ENCODE measurements at regions not wholly inside any gene's neighbourhood (a gene's known extent, or its start where the extent isn't known, plus 50 kb on each side); places are given as distances from the start of the nearest gene placed in this dataset.

DNA sequence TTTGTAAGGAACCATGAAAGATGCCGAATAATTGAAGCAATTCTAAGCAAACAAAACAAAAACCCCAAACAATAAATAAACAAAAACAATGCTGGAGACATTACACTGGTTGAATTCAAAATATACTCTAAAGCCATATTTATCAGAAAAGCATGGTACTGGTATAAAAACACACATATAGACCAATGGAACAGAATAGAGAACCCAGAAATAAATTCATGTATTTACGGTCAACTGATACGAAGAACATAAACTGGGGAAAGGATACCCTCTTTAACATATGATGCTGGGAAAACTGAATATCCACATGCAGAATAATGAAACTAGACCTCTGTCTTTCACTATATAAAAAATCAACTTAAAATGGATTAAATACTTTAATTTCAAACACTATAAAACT is 214.3 kb upstream of the PDZRN3 start:
- H3K36me3 Mint-ChIP-seq (ENCODE audit: insufficient read depth in 1 of 3, low read depth in 3 of 3), result peaks cover 4 to 21% (median 8%) of the 10 kb centered on the region in 3 experiments

More for the DNA sequence above, 214.3 kb upstream of the PDZRN3 start:
- DNase-seq, result no peak
- Histone ChIP-seq H3K27ac (ENCODE audit: insufficient read length, low read depth, low read length) (no peak overlapping the region), H3K9ac (ENCODE audit: extremely low read depth, insufficient read length, low read length) (no peak overlapping the region), H2BK15ac (ENCODE audit: low read depth, low read length) (no peak overlapping the region), H3K14ac (ENCODE audit: insufficient read depth, low read length) (no peak overlapping the region), H3K4ac (ENCODE audit: low read depth, low read length) (no peak overlapping the region), H3K23me2 (ENCODE audit: insufficient read length, low read depth, low read length, poor library complexity, severe bottlenecking) (no peaks in the 10 kb centered on the region), H3K4me1 (ENCODE audit: insufficient read depth, low read length) (no peaks in the 10 kb centered on the region), H3T11ph (ENCODE audit: low read length) (no peak overlapping the region), H3K79me2 (ENCODE audit: insufficient read depth, low read length) (no peaks in the 10 kb centered on the region), H2AK5ac (ENCODE audit: insufficient read length, low read length) (no peak overlapping the region), H2BK120ac (ENCODE audit: low read depth, low read length, poor library complexity, severe bottlenecking) (no peak overlapping the region), H3K27me3 (ENCODE audit: insufficient read depth, low read length) (no peaks in the 10 kb centered on the region), H3K79me1 (ENCODE audit: insufficient read depth, low read depth, low read length, poor library complexity, severe bottlenecking) (no peaks in the 10 kb centered on the region), H4K91ac (ENCODE audit: insufficient read length, low read depth, low read length) (no peak overlapping the region), H4K20me1 (ENCODE audit: control insufficient read depth, insufficient read depth, insufficient read length) (no peaks in the 10 kb centered on the region), H3K23ac (ENCODE audit: insufficient read length, low read depth, low read length) (no peak overlapping the region), H3K4me2 (ENCODE audit: insufficient read depth, insufficient read length, low read length) (no peak overlapping the region), H3K9me3 (ENCODE audit: control insufficient read depth, low read depth, low read length) (no peaks in the 10 kb centered on the region), H2AFZ (ENCODE audit: low read length) (no peak overlapping the region), H2BK20ac (ENCODE audit: low read depth, low read length, poor library complexity, severe bottlenecking) (no peak overlapping the region), H2BK12ac (ENCODE audit: insufficient read length, low read depth, low read length) (no peak overlapping the region), H4K8ac (replicated peaks; ENCODE audit: insufficient read length, low read depth, low read length) (no peak overlapping the region), H3K56ac (ENCODE audit: insufficient read length, low read depth, low read length) (no peak overlapping the region), H4K5ac (ENCODE audit: insufficient read length, low read depth, low read length) (no peak overlapping the region), H2BK5ac (ENCODE audit: insufficient read length, low read length) (no peak overlapping the region), H3K18ac (ENCODE audit: insufficient read length, low read depth, low read length) (no peak overlapping the region)
- no peaks in the 10 kb centered on the region for H3K27me3 Mint-ChIP-seq (ENCODE audit: low read depth)
- H3K27ac Mint-ChIP-seq, result no peak overlapping the region
- no peak overlapping the region for H3K4me3 Mint-ChIP-seq
- peaks cover 16 to 25% of the 10 kb centered on the region in 2 experiments for H3K9me3 Mint-ChIP-seq
- WGBS (ENCODE audit: extremely low coverage, insufficient read length, low lambda C conversion rate), result no CpG with 5 or more reads among the region's 3 CpGs
- no peaks in the 10 kb centered on the region for H3K4me1 Mint-ChIP-seq
- no peak for TF ChIP-seq CTCF (conservative IDR thresholded peaks at IDR 0.05)

Measured in H9 (cell line).